ENCODE measurements at regions not wholly inside any gene's neighbourhood (a gene's known extent, or its start where the extent isn't known, plus 50 kb on each side); places are given as distances from the start of the nearest gene placed in this dataset.

- TF ChIP-seq CTCF (IDR thresholded peaks at IDR 0.05) (no peak), POLR2A (IDR thresholded peaks at IDR 0.05) (no peak)
Observed at GRCh38 chr4:79850626-79851025, 222.4 kb downstream of the ANTXR2 start.

Measured in thyroid gland (tissue), 4 donors.